Stomach (tissue), 4 donors: ENCODE measurements at regions not wholly inside any gene's neighbourhood (a gene's known extent, or its start where the extent isn't known, plus 50 kb on each side); places are given as distances from the start of the nearest gene placed in this dataset.

Source experiments
- CTCF ChIP-seq, 7 experiments: fragments of 450-650 bp in 4 of 7; fragments of 200-600 bp in 3 of 7; sonication (generic) in 3 of 7; IDR thresholded peaks; one replicate each; pipeline ENCODE4 v1.5.1; 2016 to 2019; ENCODE audit warnings: antibody characterized with exemption in 7 of 7, control low read depth in 2 of 7, mild to moderate bottlenecking in 1 of 7
- EP300 ChIP-seq: sonication (generic); formaldehyde crosslinking; IDR thresholded peaks from one replicate; pipeline ENCODE4 v1.6.1; 2017; ENCODE audit warnings: antibody characterized with exemption
- POLR2A ChIP-seq, 4 donors: fragments of 450-650 bp; IDR thresholded peaks; one replicate each; pipeline ENCODE4 v1.6.1; 2016; ENCODE audit warnings: antibody characterized with exemption in 4 of 4, control low read depth in 2 of 4, mild to moderate bottlenecking in 1 of 4, moderate library complexity in 1 of 4

- TF ChIP-seq POLR2A (IDR thresholded peaks at IDR 0.05) (no peak), CTCF (IDR thresholded peaks at IDR 0.05) (no peak), EP300 (no peak)
Measured at GRCh38 chr15:96553006-96553405, 222.5 kb downstream of the NR2F2 start.
